ENCODE measurements at regions not wholly inside any gene's neighbourhood (a gene's known extent, or its start where the extent isn't known, plus 50 kb on each side); places are given as distances from the start of the nearest gene placed in this dataset.

DNA sequence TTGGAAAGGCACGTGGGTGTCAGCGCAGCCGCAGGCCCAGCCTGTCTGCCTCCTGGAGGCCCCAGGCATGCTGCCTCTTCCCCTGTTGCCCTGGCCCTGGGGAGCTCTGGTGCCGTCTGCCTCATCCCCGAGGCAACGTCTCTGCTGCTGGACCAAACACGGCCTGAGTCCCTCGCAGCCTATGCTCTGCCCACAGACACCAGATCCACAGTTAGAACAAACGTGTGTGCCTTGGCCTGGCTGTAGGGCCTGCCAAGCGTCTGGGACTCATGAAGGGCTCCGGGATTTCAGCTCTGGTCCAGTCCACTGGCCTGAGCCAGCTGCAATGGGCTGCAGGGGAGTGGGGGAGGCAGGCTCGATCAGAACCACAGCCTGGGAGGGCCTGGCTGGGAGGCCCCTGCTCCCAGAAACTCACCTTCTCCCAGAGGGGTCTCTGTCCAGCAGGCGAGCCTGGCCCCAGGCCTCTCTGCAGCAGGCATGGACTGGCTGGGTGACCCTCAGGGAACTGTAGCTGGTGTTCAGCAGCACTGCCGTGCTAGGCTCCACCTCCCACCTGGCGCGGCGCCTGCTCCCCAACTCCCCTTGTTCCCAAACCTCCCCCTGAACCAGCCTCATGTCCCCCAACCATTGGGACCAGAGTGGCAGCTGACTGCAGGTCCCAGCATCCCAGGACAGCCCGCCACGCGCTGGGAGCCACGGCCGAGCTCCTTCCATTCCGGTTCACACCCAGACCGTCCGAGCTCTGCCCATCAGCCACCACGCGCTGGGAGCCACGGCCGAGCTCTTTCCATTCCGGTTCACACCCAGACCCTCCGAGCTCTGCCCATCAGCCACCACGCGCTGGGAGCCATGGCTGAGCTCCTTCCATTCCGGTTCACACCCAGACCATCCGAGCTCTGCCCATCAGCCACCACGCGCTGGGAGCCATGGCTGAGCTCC, 197.0 kb downstream of the DLL1 start:
- DNase-seq (ENCODE audit: low read depth, low spot score): no peak
- H3K4me1 ChIP-seq (ENCODE audit: insufficient read depth, insufficient read length): peaks cover 7% of the 10 kb centered on the region
- H3K4me3 ChIP-seq (ENCODE audit: insufficient read length, low read depth): no peak overlapping the region
- H3K27me3 ChIP-seq (ENCODE audit: insufficient read depth, insufficient read length): no peaks in the 10 kb centered on the region
- no peaks in the 10 kb centered on the region for H3K36me3 ChIP-seq (ENCODE audit: insufficient read depth, insufficient read length, low read length)
- H3K9ac ChIP-seq (ENCODE audit: insufficient read length, low read depth): no peak overlapping the region
- no peaks in the 10 kb centered on the region for H3K9me3 ChIP-seq (ENCODE audit: insufficient read depth, low read length)
- TF ChIP-seq ZNF274 (IDR thresholded peaks at IDR 0.05; ENCODE audit: low read depth, low read length) (no peak), YY1 (IDR thresholded peaks at IDR 0.05; ENCODE audit: insufficient read depth, insufficient read length) (no peak), SUZ12 (IDR thresholded peaks at IDR 0.05; ENCODE audit: extremely low read depth, insufficient read depth, insufficient read length) (no peak)

GRCh38 chr6:170093276-170093657, 197.6 kb downstream of the DLL1 start:
- H3K9me3 ChIP-seq (ENCODE audit: insufficient read depth, low read length): no peaks in the 10 kb centered on the region
- TF ChIP-seq ZNF274 (IDR thresholded peaks at IDR 0.05; ENCODE audit: low read depth, low read length): no peak
- TF ChIP-seq SUZ12 (IDR thresholded peaks at IDR 0.05; ENCODE audit: extremely low read depth, insufficient read depth, insufficient read length): no peak
- no peak for TF ChIP-seq YY1 (IDR thresholded peaks at IDR 0.05; ENCODE audit: insufficient read depth, insufficient read length)
- H3K27me3 ChIP-seq (ENCODE audit: insufficient read depth, insufficient read length): no peaks in the 10 kb centered on the region
- H3K9ac ChIP-seq (ENCODE audit: insufficient read length, low read depth): no peak overlapping the region
- no peak for DNase-seq (ENCODE audit: low read depth, low spot score)
- no peaks in the 10 kb centered on the region for H3K36me3 ChIP-seq (ENCODE audit: insufficient read depth, insufficient read length, low read length)
- peaks cover 7% of the 10 kb centered on the region for H3K4me1 ChIP-seq (ENCODE audit: insufficient read depth, insufficient read length)
- H3K4me3 ChIP-seq (ENCODE audit: insufficient read length, low read depth): no peak overlapping the region

DNA sequence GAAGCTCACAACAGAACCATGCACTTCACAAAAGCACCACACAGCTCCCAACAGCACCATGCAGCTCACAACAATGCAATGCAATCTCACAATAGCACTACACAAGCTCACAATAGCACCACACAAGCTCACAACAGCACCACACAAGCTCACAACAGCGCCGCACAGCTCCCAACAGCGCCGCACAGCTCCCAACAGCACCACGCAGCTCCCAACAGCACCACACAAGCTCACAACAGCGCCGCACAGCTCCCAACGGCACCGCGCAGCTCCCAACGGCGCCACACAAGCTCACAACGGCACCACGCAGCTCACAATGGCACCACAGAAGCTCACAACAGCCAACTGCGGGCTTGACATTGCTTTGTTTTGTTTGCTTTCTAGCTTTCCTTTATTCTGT, 198.1 kb downstream of the DLL1 start:
- no peaks in the 10 kb centered on the region for H3K36me3 ChIP-seq (ENCODE audit: insufficient read depth, insufficient read length, low read length)

GRCh38 chr6:170091639-170092579, 199.0 kb downstream of the DLL1 start:
- no peaks in the 10 kb centered on the region for H3K9me3 ChIP-seq (ENCODE audit: insufficient read depth, low read length)
- no peak for DNase-seq (ENCODE audit: low read depth, low spot score)
- no peak for TF ChIP-seq ZNF274 (IDR thresholded peaks at IDR 0.05; ENCODE audit: low read depth, low read length)
- TF ChIP-seq SUZ12 (IDR thresholded peaks at IDR 0.05; ENCODE audit: extremely low read depth, insufficient read depth, insufficient read length): no peak
- TF ChIP-seq YY1 (IDR thresholded peaks at IDR 0.05; ENCODE audit: insufficient read depth, insufficient read length): no peak

More for the DNA sequence above, 198.1 kb downstream of the DLL1 start:
- no peak overlapping the region for H3K9ac ChIP-seq (ENCODE audit: insufficient read length, low read depth)
- no peak for TF ChIP-seq YY1 (IDR thresholded peaks at IDR 0.05; ENCODE audit: insufficient read depth, insufficient read length)
- no peak for TF ChIP-seq SUZ12 (IDR thresholded peaks at IDR 0.05; ENCODE audit: extremely low read depth, insufficient read depth, insufficient read length)
- TF ChIP-seq ZNF274 (IDR thresholded peaks at IDR 0.05; ENCODE audit: low read depth, low read length): no peak
- no peaks in the 10 kb centered on the region for H3K27me3 ChIP-seq (ENCODE audit: insufficient read depth, insufficient read length)
- DNase-seq (ENCODE audit: low read depth, low spot score): no peak
- no peak overlapping the region for H3K4me3 ChIP-seq (ENCODE audit: insufficient read length, low read depth)
- H3K9me3 ChIP-seq (ENCODE audit: insufficient read depth, low read length): no peaks in the 10 kb centered on the region
- peaks cover 7% of the 10 kb centered on the region for H3K4me1 ChIP-seq (ENCODE audit: insufficient read depth, insufficient read length)

GRCh38 chr6:170091000-170091638, 199.8 kb downstream of the DLL1 start:
- Histone ChIP-seq H3K4me3 (ENCODE audit: insufficient read length, low read depth) (no peak overlapping the region), H3K9me3 (ENCODE audit: insufficient read depth, low read length) (no peaks in the 10 kb centered on the region), H3K36me3 (ENCODE audit: insufficient read depth, insufficient read length, low read length) (no peaks in the 10 kb centered on the region), H3K27me3 (ENCODE audit: insufficient read depth, insufficient read length) (no peaks in the 10 kb centered on the region), H3K9ac (ENCODE audit: insufficient read length, low read depth) (no peak overlapping the region), H3K4me1 (ENCODE audit: insufficient read depth, insufficient read length) (peaks cover 4% of the 10 kb centered on the region)
- TF ChIP-seq ZNF274 (IDR thresholded peaks at IDR 0.05; ENCODE audit: low read depth, low read length): no peak
- no peak for TF ChIP-seq SUZ12 (IDR thresholded peaks at IDR 0.05; ENCODE audit: extremely low read depth, insufficient read depth, insufficient read length)
- no peak for TF ChIP-seq YY1 (IDR thresholded peaks at IDR 0.05; ENCODE audit: insufficient read depth, insufficient read length)
- DNase-seq (ENCODE audit: low read depth, low spot score): no peak

More at GRCh38 chr6:170091639-170092579, 199.0 kb downstream of the DLL1 start:
- Histone ChIP-seq H3K4me1 (ENCODE audit: insufficient read depth, insufficient read length) (peaks cover 4% of the 10 kb centered on the region), H3K9ac (ENCODE audit: insufficient read length, low read depth) (no peak overlapping the region), H3K4me3 (ENCODE audit: insufficient read length, low read depth) (no peak overlapping the region), H3K27me3 (ENCODE audit: insufficient read depth, insufficient read length) (no peaks in the 10 kb centered on the region), H3K36me3 (ENCODE audit: insufficient read depth, insufficient read length, low read length) (no peaks in the 10 kb centered on the region)

DNA sequence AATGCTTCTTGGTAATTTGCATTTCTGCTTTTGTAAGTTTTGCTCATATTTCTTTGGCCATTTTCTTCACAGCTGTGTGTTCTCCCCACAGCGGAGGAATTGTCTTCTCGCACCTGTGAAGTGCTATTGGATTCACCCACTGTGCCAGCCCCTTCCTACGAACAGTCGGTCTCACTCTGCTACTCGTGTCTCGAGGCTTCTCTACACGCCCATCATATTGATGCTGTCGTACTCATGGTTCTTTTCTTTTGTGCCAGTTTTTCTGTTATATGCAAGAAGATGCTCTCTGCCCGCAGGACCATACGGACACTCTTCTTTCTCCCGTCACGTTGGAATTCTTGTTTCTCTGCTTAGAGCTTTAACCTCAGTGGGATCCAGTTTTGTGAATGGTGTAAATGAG, 200.3 kb downstream of the DLL1 start:
- Histone ChIP-seq H3K9ac (ENCODE audit: insufficient read length, low read depth) (no peak overlapping the region), H3K4me3 (ENCODE audit: insufficient read length, low read depth) (no peak overlapping the region), H3K9me3 (ENCODE audit: insufficient read depth, low read length) (no peaks in the 10 kb centered on the region), H3K4me1 (ENCODE audit: insufficient read depth, insufficient read length) (peaks cover 3% of the 10 kb centered on the region), H3K36me3 (ENCODE audit: insufficient read depth, insufficient read length, low read length) (no peaks in the 10 kb centered on the region), H3K27me3 (ENCODE audit: insufficient read depth, insufficient read length) (no peaks in the 10 kb centered on the region)
- TF ChIP-seq ZNF274 (IDR thresholded peaks at IDR 0.05; ENCODE audit: low read depth, low read length) (no peak), SUZ12 (IDR thresholded peaks at IDR 0.05; ENCODE audit: extremely low read depth, insufficient read depth, insufficient read length) (no peak), YY1 (IDR thresholded peaks at IDR 0.05; ENCODE audit: insufficient read depth, insufficient read length) (no peak)
- no peak for DNase-seq (ENCODE audit: low read depth, low spot score)

Measured in NT2/D1 (cell line).